Liver (tissue), 3 donors: ENCODE measurements at regions not wholly inside any gene's neighbourhood (a gene's known extent, or its start where the extent isn't known, plus 50 kb on each side); places are given as distances from the start of the nearest gene placed in this dataset.

Experiments
- RXRA ChIP-seq, 2 donors: IDR thresholded peaks; 2 replicates each; pipeline ENCODE4 v1.6.1; 2017 to 2018; ENCODE audit warnings: antibody characterized with exemption in 2 of 2, mild to moderate bottlenecking in 1 of 2
- TF ChIP-seq, protein P1 (sequence below): fragments of 150-350 bp; IDR thresholded peaks from 2 replicates; pipeline ENCODE4 v1.5.1; 2017; ENCODE audit warnings: improper control_type of control experiment, low read depth, low read length; ENCODE audit not compliant: missing input control
- TF ChIP-seq, protein P2 (sequence below): IDR thresholded peaks from 2 replicates; pipeline ENCODE4 v1.6.1; 2016; ENCODE audit warnings: antibody characterized with exemption, mild to moderate bottlenecking
- donor health status: healthy.
- donor health status: healthy.

DNA sequence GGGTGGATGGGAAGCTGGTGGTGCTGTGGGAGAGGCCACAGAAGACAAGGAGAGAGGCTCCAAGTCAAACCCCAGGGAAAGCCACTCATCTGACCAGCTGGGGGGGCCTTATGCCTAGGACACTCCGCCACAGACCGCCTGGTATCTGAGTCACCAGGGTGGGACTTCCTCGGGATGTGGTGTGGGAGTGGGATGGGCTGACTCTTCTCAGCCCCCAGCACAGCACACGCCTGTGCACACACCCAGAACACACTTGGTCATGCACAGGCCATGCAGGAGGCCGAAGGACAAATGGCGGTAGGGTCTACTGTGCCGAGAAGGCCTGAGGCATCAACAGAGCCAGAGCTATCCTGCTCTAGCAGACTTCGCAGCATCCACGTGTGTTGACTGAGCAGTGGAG lies 136.4 kb downstream of the INHBB start:
- TF ChIP-seq, protein P1, sequence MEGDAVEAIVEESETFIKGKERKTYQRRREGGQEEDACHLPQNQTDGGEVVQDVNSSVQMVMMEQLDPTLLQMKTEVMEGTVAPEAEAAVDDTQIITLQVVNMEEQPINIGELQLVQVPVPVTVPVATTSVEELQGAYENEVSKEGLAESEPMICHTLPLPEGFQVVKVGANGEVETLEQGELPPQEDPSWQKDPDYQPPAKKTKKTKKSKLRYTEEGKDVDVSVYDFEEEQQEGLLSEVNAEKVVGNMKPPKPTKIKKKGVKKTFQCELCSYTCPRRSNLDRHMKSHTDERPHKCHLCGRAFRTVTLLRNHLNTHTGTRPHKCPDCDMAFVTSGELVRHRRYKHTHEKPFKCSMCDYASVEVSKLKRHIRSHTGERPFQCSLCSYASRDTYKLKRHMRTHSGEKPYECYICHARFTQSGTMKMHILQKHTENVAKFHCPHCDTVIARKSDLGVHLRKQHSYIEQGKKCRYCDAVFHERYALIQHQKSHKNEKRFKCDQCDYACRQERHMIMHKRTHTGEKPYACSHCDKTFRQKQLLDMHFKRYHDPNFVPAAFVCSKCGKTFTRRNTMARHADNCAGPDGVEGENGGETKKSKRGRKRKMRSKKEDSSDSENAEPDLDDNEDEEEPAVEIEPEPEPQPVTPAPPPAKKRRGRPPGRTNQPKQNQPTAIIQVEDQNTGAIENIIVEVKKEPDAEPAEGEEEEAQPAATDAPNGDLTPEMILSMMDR, result no peak
- TF ChIP-seq RXRA (IDR thresholded peaks at IDR 0.05), result no peak
- TF ChIP-seq, protein P2, sequence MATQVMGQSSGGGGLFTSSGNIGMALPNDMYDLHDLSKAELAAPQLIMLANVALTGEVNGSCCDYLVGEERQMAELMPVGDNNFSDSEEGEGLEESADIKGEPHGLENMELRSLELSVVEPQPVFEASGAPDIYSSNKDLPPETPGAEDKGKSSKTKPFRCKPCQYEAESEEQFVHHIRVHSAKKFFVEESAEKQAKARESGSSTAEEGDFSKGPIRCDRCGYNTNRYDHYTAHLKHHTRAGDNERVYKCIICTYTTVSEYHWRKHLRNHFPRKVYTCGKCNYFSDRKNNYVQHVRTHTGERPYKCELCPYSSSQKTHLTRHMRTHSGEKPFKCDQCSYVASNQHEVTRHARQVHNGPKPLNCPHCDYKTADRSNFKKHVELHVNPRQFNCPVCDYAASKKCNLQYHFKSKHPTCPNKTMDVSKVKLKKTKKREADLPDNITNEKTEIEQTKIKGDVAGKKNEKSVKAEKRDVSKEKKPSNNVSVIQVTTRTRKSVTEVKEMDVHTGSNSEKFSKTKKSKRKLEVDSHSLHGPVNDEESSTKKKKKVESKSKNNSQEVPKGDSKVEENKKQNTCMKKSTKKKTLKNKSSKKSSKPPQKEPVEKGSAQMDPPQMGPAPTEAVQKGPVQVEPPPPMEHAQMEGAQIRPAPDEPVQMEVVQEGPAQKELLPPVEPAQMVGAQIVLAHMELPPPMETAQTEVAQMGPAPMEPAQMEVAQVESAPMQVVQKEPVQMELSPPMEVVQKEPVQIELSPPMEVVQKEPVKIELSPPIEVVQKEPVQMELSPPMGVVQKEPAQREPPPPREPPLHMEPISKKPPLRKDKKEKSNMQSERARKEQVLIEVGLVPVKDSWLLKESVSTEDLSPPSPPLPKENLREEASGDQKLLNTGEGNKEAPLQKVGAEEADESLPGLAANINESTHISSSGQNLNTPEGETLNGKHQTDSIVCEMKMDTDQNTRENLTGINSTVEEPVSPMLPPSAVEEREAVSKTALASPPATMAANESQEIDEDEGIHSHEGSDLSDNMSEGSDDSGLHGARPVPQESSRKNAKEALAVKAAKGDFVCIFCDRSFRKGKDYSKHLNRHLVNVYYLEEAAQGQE, result no peak
